Retinal pigment epithelial cell (primary cell): ENCODE measurements at regions not wholly inside any gene's neighbourhood (a gene's known extent, or its start where the extent isn't known, plus 50 kb on each side); places are given as distances from the start of the nearest gene placed in this dataset.

Source experiments
- DNase-seq: peaks from one replicate; pipeline ENCODE4 v3.0.0-alpha.2; 2010; ENCODE audit warnings: low read depth
- H3K4me3 ChIP-seq: 2 replicates; pipeline ENCODE4 v1.5.1; 2011; ENCODE audit warnings: mild to moderate bottlenecking, low read length, control low read depth, moderate library complexity
- TF ChIP-seq, protein P1 (sequence below): conservative IDR thresholded peaks from 2 replicates; pipeline ENCODE4 v1.5.1; 2011; ENCODE audit warnings: low read depth, low read length, control low read depth, inconsistent platforms

DNA sequence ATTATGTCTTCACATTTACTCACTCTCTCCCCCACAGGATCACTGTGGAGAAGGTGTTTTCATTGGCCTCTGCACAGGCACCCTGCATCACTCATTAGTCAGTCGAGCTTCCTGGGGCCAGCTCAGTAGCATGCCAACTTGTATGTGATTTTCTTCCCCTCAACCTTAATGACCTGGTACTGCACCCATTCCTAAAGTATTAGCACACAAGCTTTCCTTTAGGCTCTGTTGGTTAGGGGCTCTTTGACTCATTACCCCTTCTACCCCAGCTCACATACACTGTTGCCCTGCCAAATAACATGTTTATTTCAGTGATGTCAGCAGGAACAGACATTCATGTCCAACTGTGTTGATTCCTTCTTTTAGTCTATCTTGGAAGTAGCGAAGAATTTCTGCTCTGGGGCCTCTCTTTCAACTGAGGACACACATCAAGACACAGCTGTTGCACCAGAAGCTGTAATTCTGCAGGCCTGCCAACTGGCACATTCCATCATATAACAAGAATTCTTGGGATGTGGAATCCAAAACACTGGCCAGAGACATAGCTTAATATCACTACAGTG lies 603.5 kb upstream of the ADAMTS5 start:
- TF ChIP-seq, protein P1, sequence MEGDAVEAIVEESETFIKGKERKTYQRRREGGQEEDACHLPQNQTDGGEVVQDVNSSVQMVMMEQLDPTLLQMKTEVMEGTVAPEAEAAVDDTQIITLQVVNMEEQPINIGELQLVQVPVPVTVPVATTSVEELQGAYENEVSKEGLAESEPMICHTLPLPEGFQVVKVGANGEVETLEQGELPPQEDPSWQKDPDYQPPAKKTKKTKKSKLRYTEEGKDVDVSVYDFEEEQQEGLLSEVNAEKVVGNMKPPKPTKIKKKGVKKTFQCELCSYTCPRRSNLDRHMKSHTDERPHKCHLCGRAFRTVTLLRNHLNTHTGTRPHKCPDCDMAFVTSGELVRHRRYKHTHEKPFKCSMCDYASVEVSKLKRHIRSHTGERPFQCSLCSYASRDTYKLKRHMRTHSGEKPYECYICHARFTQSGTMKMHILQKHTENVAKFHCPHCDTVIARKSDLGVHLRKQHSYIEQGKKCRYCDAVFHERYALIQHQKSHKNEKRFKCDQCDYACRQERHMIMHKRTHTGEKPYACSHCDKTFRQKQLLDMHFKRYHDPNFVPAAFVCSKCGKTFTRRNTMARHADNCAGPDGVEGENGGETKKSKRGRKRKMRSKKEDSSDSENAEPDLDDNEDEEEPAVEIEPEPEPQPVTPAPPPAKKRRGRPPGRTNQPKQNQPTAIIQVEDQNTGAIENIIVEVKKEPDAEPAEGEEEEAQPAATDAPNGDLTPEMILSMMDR: no peak
- DNase-seq: peak; percentile 74
- H3K4me3 ChIP-seq: no peak overlapping the region

DNA sequence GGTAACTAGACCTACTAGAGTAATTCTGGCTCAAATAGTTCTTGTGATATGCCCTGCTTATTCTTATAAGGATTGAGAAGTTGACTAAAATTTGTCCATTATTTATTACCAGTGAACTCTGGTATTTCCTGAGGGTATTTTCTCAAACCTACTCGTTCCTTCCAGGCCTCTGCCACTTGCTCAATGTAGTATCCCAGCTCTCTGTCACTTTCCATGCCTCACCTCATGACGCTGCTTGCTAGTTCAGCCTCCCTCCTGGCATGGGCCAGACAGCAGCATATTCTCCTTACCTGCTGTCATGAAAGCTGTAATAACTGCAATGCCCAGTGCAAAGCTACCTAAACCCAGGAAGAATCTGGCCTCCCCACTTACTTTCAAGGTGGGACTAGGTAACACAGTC lies 602.9 kb upstream of the ADAMTS5 start:
- TF ChIP-seq, protein P1: no peak
- no peak for DNase-seq
- no peak overlapping the region for H3K4me3 ChIP-seq

- DNase-seq: no peak
- TF ChIP-seq, protein P1: no peak
- H3K4me3 ChIP-seq: no peak overlapping the region
Measured at GRCh38 chr21:27569091-27569490, 602.2 kb upstream of the ADAMTS5 start.

DNA sequence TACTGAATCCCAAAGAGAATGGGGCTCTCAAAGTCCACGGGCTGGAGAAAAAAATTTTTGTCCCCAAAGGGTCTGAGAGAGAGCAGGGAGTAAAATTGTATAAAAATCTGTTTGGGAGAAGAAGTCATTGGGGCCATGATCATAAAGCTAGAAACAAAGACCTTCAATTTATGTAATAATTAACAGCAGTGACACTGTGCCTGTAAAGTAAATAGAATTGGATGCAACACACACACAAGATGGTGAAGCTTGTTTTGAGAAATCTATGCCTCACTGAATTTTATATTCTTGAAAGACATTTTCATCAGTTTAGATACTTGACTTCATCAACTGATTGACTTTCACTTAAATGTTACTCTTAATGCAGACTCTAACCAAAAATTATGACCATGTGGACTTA lies 600.5 kb upstream of the ADAMTS5 start:
- TF ChIP-seq, protein P1: no peak
- no peak for DNase-seq
- no peak overlapping the region for H3K4me3 ChIP-seq

DNA sequence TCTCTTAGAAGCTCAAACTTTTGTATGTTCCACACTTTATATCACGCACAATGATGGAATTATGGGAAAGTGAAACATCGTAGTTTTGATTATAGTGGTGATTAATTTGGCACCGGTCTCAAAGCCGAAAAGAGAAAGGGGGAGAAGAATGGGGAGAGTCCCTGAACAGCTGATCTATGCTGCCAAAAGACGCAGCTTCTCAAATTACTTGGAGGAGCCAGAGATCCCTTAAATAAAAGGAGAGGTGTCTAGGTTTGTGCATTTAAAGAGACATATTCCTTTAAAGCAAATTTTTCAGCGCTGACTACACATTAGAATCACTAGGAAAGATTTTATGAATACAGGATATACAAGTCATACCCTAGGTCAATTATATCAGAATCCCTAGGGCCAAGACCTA lies 599.6 kb upstream of the ADAMTS5 start:
- TF ChIP-seq, protein P1: no peak
- H3K4me3 ChIP-seq: no peak overlapping the region
- no peak for DNase-seq

GRCh38 chr21:27565364-27565763 lies 598.5 kb upstream of the ADAMTS5 start:
- TF ChIP-seq, protein P1: no peak
- H3K4me3 ChIP-seq: no peak overlapping the region
- no peak for DNase-seq

GRCh38 chr21:27564684-27565301 lies 597.9 kb upstream of the ADAMTS5 start:
- DNase-seq: no peak
- H3K4me3 ChIP-seq: no peak overlapping the region
- TF ChIP-seq, protein P1: peak; percentile 89
